CD4-positive, alpha-beta T cell (primary cell): ENCODE measurements at regions not wholly inside any gene's neighbourhood (a gene's known extent, or its start where the extent isn't known, plus 50 kb on each side); places are given as distances from the start of the nearest gene placed in this dataset.

ENCODE experiments used
- ATAC-seq: fragments of 200-7000 bp; cut with Tn5 transposase; one replicate; pipeline ENCODE4 v1.10.0; 2022; ENCODE audit warnings: mild to moderate bottlenecking; ENCODE audit not compliant: poor library complexity
- CTCF ChIA-PET: fragments of 350-600 bp; sonication (Branson Sonifier 250); formaldehyde crosslinking; loops from one replicate; lab custom pipeline; 2021; ENCODE audit warnings: antibody characterized with exemption, inconsistent platforms; lab: Charles Lee
- POLR2A ChIA-PET: fragments of 350-600 bp; sonication (Branson Sonifier 250); formaldehyde crosslinking; loops from one replicate; lab custom pipeline; 2021; ENCODE audit warnings: antibody characterized with exemption, inconsistent platforms; lab: Charles Lee
- DNase-seq, 14 experiments: peaks; one replicate each; pipeline ENCODE4 v3.0.0-alpha.2; 2013 to 2020; ENCODE audit warnings: mixed read lengths in 2 of 14
- H3K27ac ChIP-seq, 2 donors: one replicate each; pipeline versions ENCODE4 v1.5.1 to v1.7.0; 2013; ENCODE audit warnings: low read length in 2 of 2, low read depth in 1 of 2, mild to moderate bottlenecking in 1 of 2
- H3K27me3 ChIP-seq, 2 experiments: 1 replicate in 1 of 2; 2 replicates in 1 of 2; pipeline versions ENCODE4 v1.6.1 to v1.7.0; 2013; ENCODE audit warnings: low read length in 2 of 2, control low read depth in 1 of 2, mild to moderate bottlenecking in 1 of 2, moderate library complexity in 1 of 2; ENCODE audit not compliant: insufficient read depth in 2 of 2, control insufficient read depth in 1 of 2
- H3K36me3 ChIP-seq: one replicate; pipeline ENCODE4 v1.6.1; 2013; ENCODE audit warnings: low read length, control low read depth; ENCODE audit not compliant: insufficient read depth
- H3K4me1 ChIP-seq: one replicate; pipeline ENCODE4 v1.6.1; 2013; ENCODE audit warnings: low read length, control low read depth; ENCODE audit not compliant: insufficient read depth
- H3K4me3 ChIP-seq: one replicate; pipeline ENCODE4 v1.5.1; 2013; ENCODE audit warnings: mild to moderate bottlenecking, low read length, moderate library complexity
- H3K9me3 ChIP-seq, 2 experiments: 1 replicate in 1 of 2; 2 replicates in 1 of 2; pipeline versions ENCODE4 v1.6.1 to v1.7.0; 2013; ENCODE audit warnings: low read length in 2 of 2, mild to moderate bottlenecking in 2 of 2, control low read depth in 1 of 2, moderate library complexity in 1 of 2; ENCODE audit not compliant: control insufficient read depth in 1 of 2, insufficient read depth in 1 of 2
- H3K27ac Mint-ChIP-seq: one replicate; pipeline ENCODE4 v1.8.0; 2020; ENCODE audit warnings: mixed read lengths
- H3K27me3 Mint-ChIP-seq: one replicate; pipeline ENCODE4 v1.8.0; 2021; ENCODE audit warnings: mixed read lengths
- H3K36me3 Mint-ChIP-seq: one replicate; pipeline ENCODE4 v1.8.0; 2021; ENCODE audit warnings: low read depth, mixed read lengths
- H3K4me1 Mint-ChIP-seq: one replicate; pipeline ENCODE4 v1.8.0; 2021; ENCODE audit warnings: low read depth, mixed read lengths
- H3K4me3 Mint-ChIP-seq: one replicate; pipeline ENCODE4 v1.8.0; 2020; ENCODE audit warnings: mild to moderate bottlenecking, mixed read lengths
- H3K9me3 Mint-ChIP-seq: one replicate; pipeline ENCODE4 v1.8.0; 2020; ENCODE audit warnings: mixed read lengths
- intact Hi-C, 2 experiments: fragments of 100-400 bp; cut with DNase I in 1 of 2; cut with micrococcal nuclease in 1 of 2; formaldehyde crosslinking; loops; one replicate each; pipeline versions ENCODE4 v1.15.1 to v1.9.0; 2023 to 2025; cut with DNase I, micrococcal nuclease
- TF ChIP-seq, protein P1 (sequence below): fragments of 200-600 bp; IDR thresholded peaks from one replicate; pipeline ENCODE4 v1.8.0; 2022; ENCODE audit warnings: antibody characterized with exemption, mild to moderate bottlenecking

DNA sequence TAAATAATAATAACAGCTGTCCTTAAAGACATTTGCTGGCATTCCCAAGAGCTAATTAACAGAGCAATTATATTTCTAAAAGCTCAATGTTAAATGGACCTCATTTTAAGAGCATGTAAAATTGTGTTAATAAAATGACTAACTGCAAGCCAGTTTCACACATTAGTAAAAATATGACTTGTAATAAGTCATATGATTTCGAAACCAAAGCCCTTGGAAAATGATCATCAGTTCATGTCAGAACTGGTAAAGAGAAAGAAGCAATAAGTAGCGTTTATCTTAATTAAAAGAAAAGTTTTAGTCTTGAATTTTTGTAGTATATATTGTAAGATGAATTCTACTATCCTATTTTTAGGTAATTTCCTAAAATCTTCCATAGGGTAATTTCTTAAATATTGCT lies 310.7 kb downstream of the CNTN3 start:
- ChIA-PET CTCF (no interaction called here), POLR2A (no interaction called here)
- Mint-ChIP-seq H3K27ac (no peak overlapping the region), H3K4me3 (no peak overlapping the region), H3K36me3 (no peaks in the 10 kb centered on the region), H3K27me3 (no peaks in the 10 kb centered on the region), H3K4me1 (no peaks in the 10 kb centered on the region), H3K9me3 (peaks cover 2% of the 10 kb centered on the region)
- H3K27me3 ChIP-seq: no peaks in the 10 kb centered on the region
- H3K4me3 ChIP-seq: no peak overlapping the region
- no peak overlapping the region for H3K27ac ChIP-seq
- intact Hi-C loops: no loop called here
- TF ChIP-seq, protein P1, sequence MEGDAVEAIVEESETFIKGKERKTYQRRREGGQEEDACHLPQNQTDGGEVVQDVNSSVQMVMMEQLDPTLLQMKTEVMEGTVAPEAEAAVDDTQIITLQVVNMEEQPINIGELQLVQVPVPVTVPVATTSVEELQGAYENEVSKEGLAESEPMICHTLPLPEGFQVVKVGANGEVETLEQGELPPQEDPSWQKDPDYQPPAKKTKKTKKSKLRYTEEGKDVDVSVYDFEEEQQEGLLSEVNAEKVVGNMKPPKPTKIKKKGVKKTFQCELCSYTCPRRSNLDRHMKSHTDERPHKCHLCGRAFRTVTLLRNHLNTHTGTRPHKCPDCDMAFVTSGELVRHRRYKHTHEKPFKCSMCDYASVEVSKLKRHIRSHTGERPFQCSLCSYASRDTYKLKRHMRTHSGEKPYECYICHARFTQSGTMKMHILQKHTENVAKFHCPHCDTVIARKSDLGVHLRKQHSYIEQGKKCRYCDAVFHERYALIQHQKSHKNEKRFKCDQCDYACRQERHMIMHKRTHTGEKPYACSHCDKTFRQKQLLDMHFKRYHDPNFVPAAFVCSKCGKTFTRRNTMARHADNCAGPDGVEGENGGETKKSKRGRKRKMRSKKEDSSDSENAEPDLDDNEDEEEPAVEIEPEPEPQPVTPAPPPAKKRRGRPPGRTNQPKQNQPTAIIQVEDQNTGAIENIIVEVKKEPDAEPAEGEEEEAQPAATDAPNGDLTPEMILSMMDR: no peak
- DNase-seq (no peak), ATAC-seq (no peak)
- no peaks in the 10 kb centered on the region for H3K36me3 ChIP-seq
- peaks cover 0 to 6% of the 10 kb centered on the region in 2 experiments for H3K9me3 ChIP-seq
- H3K4me1 ChIP-seq: no peaks in the 10 kb centered on the region

DNA sequence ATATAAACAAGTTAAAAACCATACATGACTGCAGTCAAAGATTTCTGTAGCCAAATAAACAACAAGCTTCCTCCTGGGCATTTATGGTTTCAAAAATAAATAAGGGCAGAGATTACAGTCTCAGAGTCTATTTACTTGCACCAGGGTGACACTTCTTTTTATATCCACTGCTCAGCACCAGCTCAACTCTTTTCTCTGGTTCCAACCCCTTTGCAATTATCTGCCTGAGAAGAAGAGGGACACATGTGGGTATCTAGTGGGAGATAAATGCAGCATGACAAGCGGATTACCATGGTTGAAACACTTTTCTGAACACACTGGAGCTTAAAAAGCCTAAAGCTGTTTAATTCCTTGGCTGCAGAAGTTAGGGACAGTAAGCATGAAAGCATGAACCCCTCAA lies 311.5 kb downstream of the CNTN3 start:
- peaks cover 0 to 8% of the 10 kb centered on the region in 2 experiments for H3K9me3 ChIP-seq
- CTCF ChIA-PET: no interaction called here
- H3K4me1 Mint-ChIP-seq: no peaks in the 10 kb centered on the region
- no peaks in the 10 kb centered on the region for H3K4me1 ChIP-seq
- no peaks in the 10 kb centered on the region for H3K27me3 ChIP-seq
- no peaks in the 10 kb centered on the region for H3K27me3 Mint-ChIP-seq
- no peak for DNase-seq
- H3K4me3 Mint-ChIP-seq: no peak overlapping the region
- peaks cover 4% of the 10 kb centered on the region for H3K9me3 Mint-ChIP-seq
- POLR2A ChIA-PET: no interaction called here
- no peak for ATAC-seq
- TF ChIP-seq, protein P1: no peak
- intact Hi-C loops: no loop called here
- H3K4me3 ChIP-seq: no peak overlapping the region
- no peaks in the 10 kb centered on the region for H3K36me3 ChIP-seq
- H3K36me3 Mint-ChIP-seq: no peaks in the 10 kb centered on the region
- no peak overlapping the region for H3K27ac Mint-ChIP-seq
- H3K27ac ChIP-seq: no peak overlapping the region

DNA sequence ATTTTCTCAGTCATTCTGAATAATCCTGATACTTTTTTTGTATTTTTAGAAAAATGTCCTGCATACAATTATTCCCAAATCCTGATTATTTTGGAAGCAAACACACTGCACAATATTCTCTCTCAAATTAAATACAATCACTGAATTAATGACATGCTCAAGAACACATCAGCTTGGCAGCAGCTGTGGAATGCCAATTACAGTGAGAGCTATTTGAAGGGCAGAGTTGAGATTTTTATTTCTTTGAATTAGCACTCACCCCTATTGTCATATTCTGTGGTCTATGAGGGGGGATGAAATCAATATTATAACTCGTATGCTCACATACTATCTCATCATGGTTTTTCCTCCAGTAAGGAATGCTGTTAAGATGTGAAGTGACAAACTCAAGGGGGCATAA lies 312.2 kb downstream of the CNTN3 start:
- peaks cover 3% of the 10 kb centered on the region for H3K9me3 Mint-ChIP-seq
- no peak overlapping the region for H3K27ac Mint-ChIP-seq
- DNase-seq: no peak
- CTCF ChIA-PET: no interaction called here
- peaks cover 0 to 8% of the 10 kb centered on the region in 2 experiments for H3K9me3 ChIP-seq
- H3K36me3 ChIP-seq: no peaks in the 10 kb centered on the region
- intact Hi-C loops: no loop called here
- no peak overlapping the region for H3K27ac ChIP-seq
- no peaks in the 10 kb centered on the region for H3K4me1 Mint-ChIP-seq
- POLR2A ChIA-PET: no interaction called here
- H3K27me3 ChIP-seq: no peaks in the 10 kb centered on the region
- TF ChIP-seq, protein P1: no peak
- no peak for ATAC-seq
- H3K27me3 Mint-ChIP-seq: no peaks in the 10 kb centered on the region
- H3K4me3 ChIP-seq: no peak overlapping the region
- no peaks in the 10 kb centered on the region for H3K36me3 Mint-ChIP-seq
- no peak overlapping the region for H3K4me3 Mint-ChIP-seq
- no peaks in the 10 kb centered on the region for H3K4me1 ChIP-seq
